ENCODE measurements at regions not wholly inside any gene's neighbourhood (a gene's known extent, or its start where the extent isn't known, plus 50 kb on each side); places are given as distances from the start of the nearest gene placed in this dataset.
"Not testable (repeated sequence)": the region's sequence is repeated elsewhere in the genome, so short reads cannot be mapped to it uniquely, and the experiment has no call there.

- no peak overlapping the region for H3K56ac ChIP-seq (ENCODE audit: insufficient read length, low read depth, low read length)
- Mint-ChIP-seq H3K27me3 (ENCODE audit: low read depth) (no peaks in the 10 kb centered on the region), H3K4me3 (no peak overlapping the region), H3K27ac (no peak overlapping the region), H3K36me3 (ENCODE audit: insufficient read depth in 1 of 3, low read depth in 3 of 3) (peaks cover 0 to 7% (median 0%) of the 10 kb centered on the region in 3 experiments; a peak in 3 of 7 replicates), H3K4me1 (peaks cover 3% of the 10 kb centered on the region in 2 experiments; a peak in 2 of 4 replicates), H3K9me3 (peaks cover 6 to 8% of the 10 kb centered on the region in 2 experiments; a peak in 4 of 5 replicates)
- H4K5ac ChIP-seq (ENCODE audit: insufficient read length, low read depth, low read length), result no peak overlapping the region
- no peaks in the 10 kb centered on the region for H4K20me1 ChIP-seq (ENCODE audit: control insufficient read depth, insufficient read depth, insufficient read length)
- no peak overlapping the region for H2BK20ac ChIP-seq (ENCODE audit: low read depth, low read length, poor library complexity, severe bottlenecking)
- no CpG with 5 or more reads among the region's 3 CpGs for WGBS (ENCODE audit: extremely low coverage, insufficient read length, low lambda C conversion rate)
- no peak overlapping the region for H2AFZ ChIP-seq (ENCODE audit: low read length)
- H3K9ac ChIP-seq (ENCODE audit: extremely low read depth, insufficient read length, low read length), result no peak overlapping the region
- no peak overlapping the region for H4K91ac ChIP-seq (ENCODE audit: insufficient read length, low read depth, low read length)
- no peak overlapping the region for H3K27ac ChIP-seq (ENCODE audit: insufficient read length, low read depth, low read length)
- TF ChIP-seq, protein P1, sequence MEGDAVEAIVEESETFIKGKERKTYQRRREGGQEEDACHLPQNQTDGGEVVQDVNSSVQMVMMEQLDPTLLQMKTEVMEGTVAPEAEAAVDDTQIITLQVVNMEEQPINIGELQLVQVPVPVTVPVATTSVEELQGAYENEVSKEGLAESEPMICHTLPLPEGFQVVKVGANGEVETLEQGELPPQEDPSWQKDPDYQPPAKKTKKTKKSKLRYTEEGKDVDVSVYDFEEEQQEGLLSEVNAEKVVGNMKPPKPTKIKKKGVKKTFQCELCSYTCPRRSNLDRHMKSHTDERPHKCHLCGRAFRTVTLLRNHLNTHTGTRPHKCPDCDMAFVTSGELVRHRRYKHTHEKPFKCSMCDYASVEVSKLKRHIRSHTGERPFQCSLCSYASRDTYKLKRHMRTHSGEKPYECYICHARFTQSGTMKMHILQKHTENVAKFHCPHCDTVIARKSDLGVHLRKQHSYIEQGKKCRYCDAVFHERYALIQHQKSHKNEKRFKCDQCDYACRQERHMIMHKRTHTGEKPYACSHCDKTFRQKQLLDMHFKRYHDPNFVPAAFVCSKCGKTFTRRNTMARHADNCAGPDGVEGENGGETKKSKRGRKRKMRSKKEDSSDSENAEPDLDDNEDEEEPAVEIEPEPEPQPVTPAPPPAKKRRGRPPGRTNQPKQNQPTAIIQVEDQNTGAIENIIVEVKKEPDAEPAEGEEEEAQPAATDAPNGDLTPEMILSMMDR (conservative IDR thresholded peaks at IDR 0.05), result no peak
- H3K4me1 ChIP-seq (ENCODE audit: insufficient read depth, low read length), result no peaks in the 10 kb centered on the region
- H3K27me3 ChIP-seq (ENCODE audit: insufficient read depth, low read length), result no peaks in the 10 kb centered on the region
- no peaks in the 10 kb centered on the region for H3K79me1 ChIP-seq (ENCODE audit: insufficient read depth, low read depth, low read length, poor library complexity, severe bottlenecking)
- H3K4me2 ChIP-seq (ENCODE audit: insufficient read depth, insufficient read length, low read length), result no peak overlapping the region
- no peaks in the 10 kb centered on the region; the same call in 1 of the 2 replicates for H3K79me2 ChIP-seq (ENCODE audit: insufficient read depth, low read length)
- no peak overlapping the region for H4K8ac ChIP-seq (replicated peaks; ENCODE audit: insufficient read length, low read depth, low read length)
- no peak overlapping the region for H2BK15ac ChIP-seq (ENCODE audit: low read depth, low read length)
- no peak overlapping the region for H3K4ac ChIP-seq (ENCODE audit: low read depth, low read length)
- no peaks in the 10 kb centered on the region for H3K23me2 ChIP-seq (ENCODE audit: insufficient read length, low read depth, low read length, poor library complexity, severe bottlenecking)
- no peak overlapping the region for H2BK12ac ChIP-seq (ENCODE audit: insufficient read length, low read depth, low read length)
- H3K23ac ChIP-seq (ENCODE audit: insufficient read length, low read depth, low read length), result no peak overlapping the region
- peak; percentile 33 for DNase-seq
- no peak overlapping the region for H3K18ac ChIP-seq (ENCODE audit: insufficient read length, low read depth, low read length)
- no peak overlapping the region for H3K14ac ChIP-seq (ENCODE audit: insufficient read depth, low read length)
- H2BK120ac ChIP-seq (ENCODE audit: low read depth, low read length, poor library complexity, severe bottlenecking), result no peak overlapping the region
- H2BK5ac ChIP-seq (ENCODE audit: insufficient read length, low read length), result no peak overlapping the region
- no peak overlapping the region for H2AK5ac ChIP-seq (ENCODE audit: insufficient read length, low read length)
- H3T11ph ChIP-seq (ENCODE audit: low read length), result no peak overlapping the region
- H3K9me3 ChIP-seq (ENCODE audit: control insufficient read depth, low read depth, low read length), result no peaks in the 10 kb centered on the region
These were observed 311.1 kb downstream of the INHBA start for GRCh38 chr7:41391818-41392217.

GRCh38 chr7:41388933-41389332 lies 314.0 kb downstream of the INHBA start:
- not testable (repeated sequence) for H4K5ac ChIP-seq (ENCODE audit: insufficient read length, low read depth, low read length); H3K79me1 ChIP-seq (ENCODE audit: insufficient read depth, low read depth, low read length, poor library complexity, severe bottlenecking); H3T11ph ChIP-seq (ENCODE audit: low read length); H3K56ac ChIP-seq (ENCODE audit: insufficient read length, low read depth, low read length); H3K14ac ChIP-seq (ENCODE audit: insufficient read depth, low read length); H4K91ac ChIP-seq (ENCODE audit: insufficient read length, low read depth, low read length); H3K79me2 ChIP-seq (ENCODE audit: insufficient read depth, low read length); H2BK20ac ChIP-seq (ENCODE audit: low read depth, low read length, poor library complexity, severe bottlenecking); H3K27ac ChIP-seq (ENCODE audit: insufficient read length, low read depth, low read length); H3K27ac Mint-ChIP-seq; H3K23me2 ChIP-seq (ENCODE audit: insufficient read length, low read depth, low read length, poor library complexity, severe bottlenecking); H2BK120ac ChIP-seq (ENCODE audit: low read depth, low read length, poor library complexity, severe bottlenecking); H2BK15ac ChIP-seq (ENCODE audit: low read depth, low read length); H4K8ac ChIP-seq (replicated peaks; ENCODE audit: insufficient read length, low read depth, low read length); H3K23ac ChIP-seq (ENCODE audit: insufficient read length, low read depth, low read length); H4K20me1 ChIP-seq (ENCODE audit: control insufficient read depth, insufficient read depth, insufficient read length); H3K9ac ChIP-seq (ENCODE audit: extremely low read depth, insufficient read length, low read length); H3K4me3 Mint-ChIP-seq; H3K9me3 ChIP-seq (ENCODE audit: control insufficient read depth, low read depth, low read length); H3K4ac ChIP-seq (ENCODE audit: low read depth, low read length); H2AFZ ChIP-seq (ENCODE audit: low read length); H3K27me3 ChIP-seq (ENCODE audit: insufficient read depth, low read length); H3K4me2 ChIP-seq (ENCODE audit: insufficient read depth, insufficient read length, low read length); H3K27me3 Mint-ChIP-seq (ENCODE audit: low read depth); H3K4me1 ChIP-seq (ENCODE audit: insufficient read depth, low read length); H3K36me3 Mint-ChIP-seq (ENCODE audit: insufficient read depth in 1 of 3, low read depth in 3 of 3); DNase-seq; H3K18ac ChIP-seq (ENCODE audit: insufficient read length, low read depth, low read length); H3K9me3 Mint-ChIP-seq; H2AK5ac ChIP-seq (ENCODE audit: insufficient read length, low read length); H2BK5ac ChIP-seq (ENCODE audit: insufficient read length, low read length); H2BK12ac ChIP-seq (ENCODE audit: insufficient read length, low read depth, low read length)
- WGBS (ENCODE audit: extremely low coverage, insufficient read length, low lambda C conversion rate), result no CpG with 5 or more reads among the region's 3 CpGs
- peaks cover 8 to 12% of the 10 kb centered on the region in 2 experiments for H3K4me1 Mint-ChIP-seq

Data from H9 (cell line).